Stimulated activated CD4-positive, alpha-beta T cell treated with anti-CD3 and anti-CD28 coated beads, TNF-alpha, amount 100 ng/mL, for 48 hours (primary cell): ENCODE measurements at regions not wholly inside any gene's neighbourhood (a gene's known extent, or its start where the extent isn't known, plus 50 kb on each side); places are given as distances from the start of the nearest gene placed in this dataset.
"Not testable (repeated sequence)": the region's sequence is repeated elsewhere in the genome, so short reads cannot be mapped to it uniquely, and the experiment has no call there.

ENCODE experiments used
- DNase-seq, 3 donors: peaks; one replicate each; pipeline ENCODE4 v3.0.0-alpha.2; 2020; ENCODE audit warnings: low read depth in 3 of 3

DNA sequence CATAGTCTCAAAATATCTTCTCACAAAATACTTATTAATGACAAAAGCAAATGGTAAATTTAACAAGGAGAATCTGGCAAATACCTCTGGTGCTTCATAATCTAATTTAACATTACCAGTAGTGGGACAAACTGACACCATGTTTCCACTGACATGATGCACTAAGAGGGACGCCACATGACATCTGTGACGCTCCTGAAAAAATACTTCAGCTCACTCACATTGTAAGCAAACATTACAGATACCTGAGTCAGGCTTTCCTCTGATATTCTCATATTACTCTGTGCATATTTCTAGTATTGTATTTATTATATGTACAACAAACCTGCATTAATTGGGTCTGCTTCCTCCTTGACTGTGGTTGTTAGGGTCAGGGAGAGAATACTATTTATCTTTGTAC lies 56.7 kb upstream of the OSMR start:
- DNase-seq: no peak

- DNase-seq: no peak
These were observed 56.0 kb upstream of the OSMR start for GRCh38 chr5:38789777-38790176.

- no peak for DNase-seq
These were observed 55.5 kb upstream of the OSMR start for GRCh38 chr5:38790268-38790667.

DNA sequence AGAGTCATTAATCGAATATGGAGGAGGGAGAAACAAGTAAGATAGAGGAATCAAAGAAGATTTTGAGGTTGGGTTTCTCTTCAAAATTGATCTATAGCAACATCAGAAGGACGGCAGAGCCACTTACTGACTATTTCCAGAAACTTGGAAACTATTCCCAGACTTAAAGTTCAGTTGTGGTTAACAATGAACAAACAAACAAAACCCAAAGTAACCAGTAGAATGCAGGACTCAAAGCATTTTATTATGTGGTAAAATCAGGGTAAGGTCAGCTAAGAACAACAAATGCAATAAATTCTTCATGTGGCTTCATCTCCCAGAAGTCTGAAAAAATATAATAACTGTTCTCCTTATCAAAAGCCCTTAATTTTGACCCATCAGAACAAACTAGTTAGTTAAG lies 54.9 kb upstream of the OSMR start:
- no peak for DNase-seq

DNA sequence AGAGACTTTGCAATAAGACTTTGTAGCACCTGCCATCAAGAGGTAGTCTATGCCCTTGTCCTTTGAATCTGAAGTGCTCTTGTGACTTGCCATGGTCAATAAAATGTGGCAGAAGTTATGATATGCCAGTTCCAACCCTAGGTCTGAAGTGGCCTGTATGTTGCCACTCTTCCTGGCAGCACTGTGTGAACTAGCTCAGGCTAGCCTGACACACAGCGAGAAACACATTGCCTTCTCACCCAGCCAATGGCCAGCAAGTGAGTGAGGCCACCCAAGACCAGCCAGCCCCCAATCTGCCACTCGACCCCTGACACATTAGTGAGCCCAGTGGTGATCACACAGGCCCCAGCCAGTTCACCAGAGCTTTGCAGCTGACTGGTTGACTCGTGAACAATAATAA lies 52.7 kb upstream of the OSMR start:
- DNase-seq: no peak

DNA sequence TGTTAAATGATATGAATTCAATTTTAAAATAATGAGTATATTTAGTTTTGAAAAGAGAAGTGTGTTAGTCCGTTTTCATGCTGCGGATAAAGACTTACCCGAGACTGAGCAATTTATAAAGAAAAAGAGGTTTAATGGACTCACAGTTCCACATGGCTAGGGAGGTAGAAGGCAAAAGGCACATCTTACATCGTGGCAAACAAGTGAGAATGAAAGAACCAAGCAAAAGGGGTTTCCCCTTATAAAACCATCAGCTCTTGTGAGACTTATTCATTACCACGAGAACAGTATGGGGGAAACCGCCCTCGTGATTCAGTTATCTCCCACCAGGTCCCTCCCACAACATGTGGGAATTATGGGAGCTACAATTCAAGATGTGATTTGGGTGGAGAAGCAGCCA lies 51.8 kb upstream of the OSMR start:
- not testable (repeated sequence) for DNase-seq

DNA sequence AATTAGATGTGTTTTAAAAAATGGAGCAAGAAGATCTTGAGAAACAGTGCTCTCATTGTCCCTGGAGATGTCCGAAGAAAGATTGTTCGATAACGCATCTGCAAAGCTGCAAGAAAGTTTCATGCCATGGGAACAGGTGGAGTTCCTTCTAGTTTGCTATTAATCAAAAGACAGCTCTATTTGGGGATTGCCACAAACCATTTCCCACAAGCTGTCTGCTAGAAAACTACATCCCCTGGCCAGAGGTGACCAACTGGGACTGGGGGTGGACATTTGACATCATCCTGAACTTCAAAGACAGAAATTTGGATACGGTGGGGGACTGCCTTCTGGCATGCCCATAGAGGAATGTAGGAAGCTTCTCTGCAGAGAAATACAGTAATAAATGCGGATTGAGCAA lies 50.8 kb upstream of the OSMR start:
- DNase-seq: no peak

- DNase-seq: no peak
These were observed 49.6 kb upstream of the OSMR start for GRCh38 chr5:38795986-38796741.
